ENCODE measurements at regions not wholly inside any gene's neighbourhood (a gene's known extent, or its start where the extent isn't known, plus 50 kb on each side); places are given as distances from the start of the nearest gene placed in this dataset.

- no peak overlapping the region for H3K4me2 ChIP-seq (ENCODE audit: low read length)
- no peaks in the 10 kb centered on the region for H3K9me2 ChIP-seq (ENCODE audit: low read depth, low read length)
- H3K79me2 ChIP-seq (ENCODE audit: insufficient read depth, low read length) = no peaks in the 10 kb centered on the region
- no peaks in the 10 kb centered on the region for H3K27me3 ChIP-seq (ENCODE audit: insufficient read depth, low read length)
- H3K9ac ChIP-seq (ENCODE audit: low read length) = no peak overlapping the region
- H3K36me3 ChIP-seq (ENCODE audit: insufficient read depth, low read length) = no peaks in the 10 kb centered on the region
- no peak overlapping the region for H2AFZ ChIP-seq (ENCODE audit: low read length)
- no peaks in the 10 kb centered on the region for H3F3A ChIP-seq (ENCODE audit: insufficient read depth, low read length)
- no peaks in the 10 kb centered on the region for H4K20me1 ChIP-seq (ENCODE audit: insufficient read depth, low read length)
- TF ChIP-seq CTCF (IDR thresholded peaks at IDR 0.05; ENCODE audit: low read length) (no peak), EZH2 (IDR thresholded peaks at IDR 0.05; ENCODE audit: borderline replicate concordance, low read length) (no peak)
- no peak overlapping the region for H3K4me3 ChIP-seq (ENCODE audit: low read depth, low read length, poor library complexity, severe bottlenecking)
- no peaks in the 10 kb centered on the region for H3K4me1 ChIP-seq (ENCODE audit: insufficient read depth, low read length, severe bottlenecking)
- H3K9me3 ChIP-seq (ENCODE audit: low read length) = no peaks in the 10 kb centered on the region
- H3K27ac ChIP-seq (ENCODE audit: low read depth, low read length, poor library complexity, severe bottlenecking) = no peak overlapping the region
Measured at GRCh38 chr13:32897296-32897695, 118.9 kb upstream of the KL start.

DNA sequence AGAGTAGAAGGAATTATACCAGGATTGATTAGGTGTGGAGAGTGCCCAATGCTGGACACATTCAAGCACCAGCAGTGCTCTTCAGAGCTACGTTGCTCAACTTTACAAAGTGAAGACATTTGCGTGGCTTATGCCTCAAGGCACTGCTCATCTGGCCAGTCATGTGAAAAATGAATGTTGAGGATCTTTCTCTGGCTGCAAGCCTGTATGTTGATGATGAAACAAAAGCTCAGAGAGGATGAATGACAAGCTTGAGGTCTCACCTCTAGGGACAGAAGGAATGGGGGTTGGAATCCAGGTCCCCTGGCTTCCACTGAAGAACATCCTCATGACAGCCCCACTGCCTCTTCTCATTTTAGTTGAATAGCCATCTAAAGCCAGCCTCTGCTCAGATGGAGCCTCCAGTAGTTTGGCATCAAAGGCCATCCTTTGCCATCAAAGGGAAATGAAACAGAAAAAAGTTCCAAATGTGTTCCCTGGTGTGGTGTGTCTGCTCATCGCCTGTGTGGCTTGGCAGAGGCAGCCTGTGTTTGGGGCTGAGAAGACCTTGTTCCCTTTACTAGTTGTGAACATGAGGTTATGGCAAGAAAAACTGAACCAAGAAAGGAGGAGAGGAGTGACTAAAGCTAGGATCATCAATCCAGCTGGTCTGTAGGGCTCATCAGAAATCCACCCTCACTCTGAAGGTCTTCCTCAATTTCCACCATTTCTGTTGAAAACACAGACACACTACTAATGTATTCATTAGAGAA lies 114.0 kb upstream of the KL start:
- no peaks in the 10 kb centered on the region for H4K20me1 ChIP-seq (ENCODE audit: insufficient read depth, low read length)
- H3K4me3 ChIP-seq (ENCODE audit: low read depth, low read length, poor library complexity, severe bottlenecking) = no peak overlapping the region
- peaks cover 3% of the 10 kb centered on the region for H3K4me1 ChIP-seq (ENCODE audit: insufficient read depth, low read length, severe bottlenecking)
- no peak overlapping the region for H3K4me2 ChIP-seq (ENCODE audit: low read length)
- no peaks in the 10 kb centered on the region for H3K9me3 ChIP-seq (ENCODE audit: low read length)
- H3F3A ChIP-seq (ENCODE audit: insufficient read depth, low read length) = no peaks in the 10 kb centered on the region
- H3K27ac ChIP-seq (ENCODE audit: low read depth, low read length, poor library complexity, severe bottlenecking) = no peak overlapping the region
- H3K36me3 ChIP-seq (ENCODE audit: insufficient read depth, low read length) = no peaks in the 10 kb centered on the region
- H3K9ac ChIP-seq (ENCODE audit: low read length) = no peak overlapping the region
- no peaks in the 10 kb centered on the region for H3K79me2 ChIP-seq (ENCODE audit: insufficient read depth, low read length)
- H2AFZ ChIP-seq (ENCODE audit: low read length) = no peak overlapping the region
- TF ChIP-seq CTCF (IDR thresholded peaks at IDR 0.05; ENCODE audit: low read length) (no peak), EZH2 (IDR thresholded peaks at IDR 0.05; ENCODE audit: borderline replicate concordance, low read length) (no peak)
- H3K9me2 ChIP-seq (ENCODE audit: low read depth, low read length) = no peaks in the 10 kb centered on the region
- H3K27me3 ChIP-seq (ENCODE audit: insufficient read depth, low read length) = no peaks in the 10 kb centered on the region

DNA sequence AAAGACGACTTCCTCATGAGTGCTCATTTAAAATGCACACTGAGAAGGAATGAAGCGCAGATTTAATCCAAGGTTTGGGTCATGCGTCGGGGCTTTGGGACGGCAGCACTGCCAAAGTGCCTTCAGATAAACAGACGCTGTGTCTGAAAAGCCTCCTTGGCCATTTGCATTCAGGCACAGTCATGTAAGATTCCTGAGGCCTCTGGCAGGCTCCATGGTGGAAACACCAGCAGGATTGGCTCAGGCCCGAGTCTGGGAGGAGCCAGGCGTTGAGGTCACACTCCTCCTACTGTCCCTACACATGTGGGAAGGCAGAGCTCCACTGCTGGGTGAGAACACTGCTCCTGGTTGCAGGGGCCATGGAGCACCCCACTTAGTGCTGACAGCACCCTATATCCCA lies 113.3 kb upstream of the KL start:
- Histone ChIP-seq H3K27ac (ENCODE audit: low read depth, low read length, poor library complexity, severe bottlenecking) (no peak overlapping the region), H4K20me1 (ENCODE audit: insufficient read depth, low read length) (no peaks in the 10 kb centered on the region), H3K27me3 (ENCODE audit: insufficient read depth, low read length) (no peaks in the 10 kb centered on the region), H3K36me3 (ENCODE audit: insufficient read depth, low read length) (no peaks in the 10 kb centered on the region), H3K4me1 (ENCODE audit: insufficient read depth, low read length, severe bottlenecking) (peaks cover 3% of the 10 kb centered on the region), H2AFZ (ENCODE audit: low read length) (no peak overlapping the region), H3K9ac (ENCODE audit: low read length) (no peak overlapping the region), H3K9me2 (ENCODE audit: low read depth, low read length) (no peaks in the 10 kb centered on the region), H3K9me3 (ENCODE audit: low read length) (no peaks in the 10 kb centered on the region), H3K4me3 (ENCODE audit: low read depth, low read length, poor library complexity, severe bottlenecking) (no peak overlapping the region), H3K4me2 (ENCODE audit: low read length) (no peak overlapping the region), H3K79me2 (ENCODE audit: insufficient read depth, low read length) (no peaks in the 10 kb centered on the region), H3F3A (ENCODE audit: insufficient read depth, low read length) (no peaks in the 10 kb centered on the region)
- TF ChIP-seq EZH2 (IDR thresholded peaks at IDR 0.05; ENCODE audit: borderline replicate concordance, low read length) (no peak), CTCF (IDR thresholded peaks at IDR 0.05; ENCODE audit: low read length) (no peak)

Measured in OCI-LY1 (cell line).